HCT116 (cell line): ENCODE measurements at regions not wholly inside any gene's neighbourhood (a gene's known extent, or its start where the extent isn't known, plus 50 kb on each side); places are given as distances from the start of the nearest gene placed in this dataset.
A peak's percentile ranks its signal among the peaks of the same experiment; 100 is the strongest.

Experiments used
- CTCF ChIP-seq, 3 experiments: fragments of 200-600 bp in 1 of 3; sonication (generic) in 1 of 3; IDR thresholded peaks in 2 of 3; conservative IDR thresholded peaks in 1 of 3; 2 replicates each; pipeline ENCODE4 v1.5.1; 2012 to 2017; ENCODE audit warnings: low read depth in 2 of 3, low read length in 2 of 3, antibody characterized with exemption in 1 of 3, borderline replicate concordance in 1 of 3, control low read depth in 1 of 3, mild to moderate bottlenecking in 1 of 3, mixed read lengths in 1 of 3, mixed run types in 1 of 3, moderate library complexity in 1 of 3; ENCODE audit not compliant: insufficient read depth in 1 of 3
- JUND ChIP-seq: IDR thresholded peaks from 2 replicates; pipeline ENCODE4 v1.6.1; 2012
- POLR2A ChIP-seq: IDR thresholded peaks from 2 replicates; pipeline ENCODE4 v1.7.0; 2011; ENCODE audit warnings: borderline replicate concordance; ENCODE audit not compliant: insufficient read depth, insufficient read length; ENCODE audit errors: extremely low read depth
- RAD21 ChIP-seq: IDR thresholded peaks from 2 replicates; pipeline ENCODE4 v1.6.1; 2012; ENCODE audit warnings: low read depth, mild to moderate bottlenecking
- TF ChIP-seq, protein P1 (sequence below): IDR thresholded peaks from 2 replicates; pipeline ENCODE4 v1.6.1; 2011; ENCODE audit warnings: mild to moderate bottlenecking, low read length, moderate library complexity; ENCODE audit not compliant: insufficient replicate concordance; ENCODE audit errors: extremely low read depth
- TF ChIP-seq, protein P2 (sequence below): IDR thresholded peaks from 2 replicates; pipeline ENCODE4 v1.6.1; 2012

DNA sequence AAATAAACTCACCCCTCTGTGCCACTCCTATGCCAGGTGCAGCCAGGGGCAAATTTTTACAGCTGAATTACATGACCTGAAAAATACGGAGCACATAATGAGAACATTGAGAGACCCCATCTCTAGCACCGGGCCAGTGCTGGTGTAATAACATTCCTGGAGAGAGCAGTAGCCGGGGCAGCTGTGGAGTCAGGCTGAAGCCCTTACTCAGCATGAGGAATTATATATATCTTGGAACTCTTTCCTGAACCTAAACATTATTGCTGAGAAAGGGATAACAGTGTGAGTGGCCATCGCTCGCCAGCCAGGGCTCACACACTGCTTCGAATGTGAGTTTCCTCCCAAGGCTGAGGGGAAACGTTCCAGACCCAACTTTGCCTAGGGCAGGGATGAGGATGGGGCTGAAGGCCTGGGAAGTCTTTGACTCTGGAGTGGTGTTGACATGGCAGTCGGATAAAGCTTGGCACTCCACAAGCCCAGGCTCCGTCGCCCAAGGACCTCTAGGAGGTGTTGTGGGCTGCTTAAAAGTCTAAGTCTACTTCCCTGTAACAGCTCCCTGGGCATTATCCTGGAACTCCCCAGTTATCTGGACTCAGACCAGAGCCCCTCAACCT, 269.8 kb downstream of the CDC5L start:
- TF ChIP-seq, protein P1, sequence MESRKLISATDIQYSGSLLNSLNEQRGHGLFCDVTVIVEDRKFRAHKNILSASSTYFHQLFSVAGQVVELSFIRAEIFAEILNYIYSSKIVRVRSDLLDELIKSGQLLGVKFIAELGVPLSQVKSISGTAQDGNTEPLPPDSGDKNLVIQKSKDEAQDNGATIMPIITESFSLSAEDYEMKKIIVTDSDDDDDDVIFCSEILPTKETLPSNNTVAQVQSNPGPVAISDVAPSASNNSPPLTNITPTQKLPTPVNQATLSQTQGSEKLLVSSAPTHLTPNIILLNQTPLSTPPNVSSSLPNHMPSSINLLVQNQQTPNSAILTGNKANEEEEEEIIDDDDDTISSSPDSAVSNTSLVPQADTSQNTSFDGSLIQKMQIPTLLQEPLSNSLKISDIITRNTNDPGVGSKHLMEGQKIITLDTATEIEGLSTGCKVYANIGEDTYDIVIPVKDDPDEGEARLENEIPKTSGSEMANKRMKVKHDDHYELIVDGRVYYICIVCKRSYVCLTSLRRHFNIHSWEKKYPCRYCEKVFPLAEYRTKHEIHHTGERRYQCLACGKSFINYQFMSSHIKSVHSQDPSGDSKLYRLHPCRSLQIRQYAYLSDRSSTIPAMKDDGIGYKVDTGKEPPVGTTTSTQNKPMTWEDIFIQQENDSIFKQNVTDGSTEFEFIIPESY: no peak
- TF ChIP-seq POLR2A (no peak), CTCF (IDR thresholded peaks at IDR 0.05 in 2 of 3, conservative IDR thresholded peaks at IDR 0.05 in 1 of 3; ENCODE audit: borderline replicate concordance in 1 of 3, insufficient read depth in 1 of 3, low read depth in 2 of 3, low read length in 2 of 3) (no peak), RAD21 (peak; percentile 24; the same call in 1 of the 2 replicates), JUND (no peak)
- TF ChIP-seq, protein P2, sequence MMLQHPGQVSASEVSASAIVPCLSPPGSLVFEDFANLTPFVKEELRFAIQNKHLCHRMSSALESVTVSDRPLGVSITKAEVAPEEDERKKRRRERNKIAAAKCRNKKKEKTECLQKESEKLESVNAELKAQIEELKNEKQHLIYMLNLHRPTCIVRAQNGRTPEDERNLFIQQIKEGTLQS: no peak
